Nephron (organoid): ENCODE measurements at regions not wholly inside any gene's neighbourhood (a gene's known extent, or its start where the extent isn't known, plus 50 kb on each side); places are given as distances from the start of the nearest gene placed in this dataset.
"Not testable (repeated sequence)": the region's sequence is repeated elsewhere in the genome, so short reads cannot be mapped to it uniquely, and the experiment has no call there.

Source experiments
- H3K27ac Mint-ChIP-seq, 3 experiments: 2 replicates each; pipeline ENCODE4 v1.8.0; 2020; ENCODE audit warnings: mixed read lengths in 3 of 3, mild to moderate bottlenecking in 2 of 3, moderate library complexity in 1 of 3
- H3K27me3 Mint-ChIP-seq: 2 replicates; pipeline ENCODE4 v1.8.0; 2021; ENCODE audit warnings: low read depth, mild to moderate bottlenecking, moderate library complexity, mixed read lengths
- H3K36me3 Mint-ChIP-seq: 2 replicates; pipeline ENCODE4 v1.8.0; 2020; ENCODE audit warnings: low read depth, mixed read lengths
- H3K4me1 Mint-ChIP-seq: 2 replicates; pipeline ENCODE4 v1.8.0; 2020; ENCODE audit warnings: mixed read lengths
- H3K4me3 Mint-ChIP-seq, 3 experiments: 2 replicates each; pipeline ENCODE4 v1.8.0; 2020; ENCODE audit warnings: mild to moderate bottlenecking in 3 of 3, mixed read lengths in 3 of 3, moderate library complexity in 2 of 3
- H3K9me3 Mint-ChIP-seq: 2 replicates; pipeline ENCODE4 v1.8.0; 2020; ENCODE audit warnings: mixed read lengths
- TF ChIP-seq, protein P1 (sequence below), 3 experiments: fragments of 200-600 bp; sonication (generic); IDR thresholded peaks; one replicate each; pipeline ENCODE4 v1.5.0; 2021; ENCODE audit warnings: antibody characterized with exemption in 3 of 3; ENCODE audit not compliant: unreplicated experiment in 3 of 3

DNA sequence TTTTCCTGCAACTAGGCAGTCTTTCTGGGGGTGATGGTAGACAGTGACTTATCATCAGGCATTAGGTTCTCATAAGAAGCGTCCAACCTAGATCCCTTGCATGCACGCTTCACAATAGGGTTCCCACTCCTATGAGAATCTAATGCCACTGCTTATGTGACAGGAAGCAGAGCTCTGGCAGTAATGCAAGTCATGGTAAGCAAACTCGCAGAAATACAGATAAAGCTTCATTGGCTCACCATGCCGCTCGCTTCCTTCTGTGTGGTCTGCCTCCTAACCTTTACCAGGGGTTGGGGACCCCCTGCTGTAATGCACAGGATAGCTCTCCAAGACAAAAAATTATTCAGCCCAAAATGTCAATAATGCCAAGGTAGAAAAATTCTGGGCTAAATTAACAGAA is 864.2 kb downstream of the TRHDE start:
- TF ChIP-seq, protein P1, sequence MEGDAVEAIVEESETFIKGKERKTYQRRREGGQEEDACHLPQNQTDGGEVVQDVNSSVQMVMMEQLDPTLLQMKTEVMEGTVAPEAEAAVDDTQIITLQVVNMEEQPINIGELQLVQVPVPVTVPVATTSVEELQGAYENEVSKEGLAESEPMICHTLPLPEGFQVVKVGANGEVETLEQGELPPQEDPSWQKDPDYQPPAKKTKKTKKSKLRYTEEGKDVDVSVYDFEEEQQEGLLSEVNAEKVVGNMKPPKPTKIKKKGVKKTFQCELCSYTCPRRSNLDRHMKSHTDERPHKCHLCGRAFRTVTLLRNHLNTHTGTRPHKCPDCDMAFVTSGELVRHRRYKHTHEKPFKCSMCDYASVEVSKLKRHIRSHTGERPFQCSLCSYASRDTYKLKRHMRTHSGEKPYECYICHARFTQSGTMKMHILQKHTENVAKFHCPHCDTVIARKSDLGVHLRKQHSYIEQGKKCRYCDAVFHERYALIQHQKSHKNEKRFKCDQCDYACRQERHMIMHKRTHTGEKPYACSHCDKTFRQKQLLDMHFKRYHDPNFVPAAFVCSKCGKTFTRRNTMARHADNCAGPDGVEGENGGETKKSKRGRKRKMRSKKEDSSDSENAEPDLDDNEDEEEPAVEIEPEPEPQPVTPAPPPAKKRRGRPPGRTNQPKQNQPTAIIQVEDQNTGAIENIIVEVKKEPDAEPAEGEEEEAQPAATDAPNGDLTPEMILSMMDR (IDR thresholded peaks at IDR 0.05; ENCODE audit: unreplicated experiment in 3 of 3): no peak
- Mint-ChIP-seq H3K27me3 (no peaks in the 10 kb centered on the region), H3K9me3 (no peaks in the 10 kb centered on the region), H3K4me1 (no peaks in the 10 kb centered on the region), H3K4me3 (no peak overlapping the region), H3K27ac (no peak overlapping the region), H3K36me3 (no peaks in the 10 kb centered on the region)

- H3K36me3 Mint-ChIP-seq, H3K27ac Mint-ChIP-seq, H3K9me3 Mint-ChIP-seq, H3K27me3 Mint-ChIP-seq, H3K4me3 Mint-ChIP-seq, H3K4me1 Mint-ChIP-seq: not testable (repeated sequence)
Measured at GRCh38 chr12:73139642-73140041, 867.5 kb downstream of the TRHDE start.

DNA sequence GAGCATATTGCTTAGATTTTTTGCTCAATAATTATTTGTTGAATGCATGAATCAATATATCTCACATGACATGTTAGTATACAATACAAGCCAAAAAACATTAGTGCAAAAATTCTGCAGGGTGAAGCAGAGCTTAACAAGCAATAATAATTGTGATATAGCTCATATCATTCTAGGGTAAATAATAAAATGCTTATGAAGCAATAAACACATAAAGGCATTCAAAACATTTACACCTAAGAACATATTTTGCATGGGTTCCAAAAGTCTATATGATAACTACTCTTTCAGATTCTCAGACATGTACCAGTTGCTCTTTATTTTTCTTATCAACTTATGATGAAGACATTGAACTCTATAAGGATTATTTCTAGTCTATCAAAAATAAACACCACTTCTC is 886.2 kb downstream of the TRHDE start:
- H3K4me3 Mint-ChIP-seq: no peak overlapping the region
- H3K9me3 Mint-ChIP-seq: peaks cover 5% of the 10 kb centered on the region
- H3K27me3 Mint-ChIP-seq: no peaks in the 10 kb centered on the region
- H3K36me3 Mint-ChIP-seq: no peaks in the 10 kb centered on the region
- TF ChIP-seq, protein P1 (IDR thresholded peaks at IDR 0.05; ENCODE audit: unreplicated experiment in 3 of 3): no peak
- H3K4me1 Mint-ChIP-seq: no peaks in the 10 kb centered on the region
- no peak overlapping the region for H3K27ac Mint-ChIP-seq

DNA sequence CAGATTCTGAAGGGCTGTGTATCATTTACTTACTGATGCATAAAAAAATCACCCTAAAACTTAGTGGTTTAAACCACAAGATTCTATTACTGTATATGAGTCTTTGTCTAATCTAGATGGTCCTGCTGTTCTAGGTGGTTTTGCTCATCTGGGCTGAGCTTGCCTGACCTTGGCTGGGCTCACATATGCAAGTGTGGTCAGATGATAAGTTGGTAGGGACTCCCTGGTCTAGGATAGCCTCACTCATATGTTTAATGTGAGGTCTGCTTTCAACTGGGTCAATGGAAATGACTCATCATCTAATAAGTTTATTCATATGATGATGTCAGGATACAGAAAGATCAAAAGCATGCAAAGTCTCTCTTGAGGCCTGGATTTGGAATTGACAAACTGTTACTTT is 887.8 kb downstream of the TRHDE start:
- H3K36me3 Mint-ChIP-seq: no peaks in the 10 kb centered on the region
- H3K4me3 Mint-ChIP-seq: no peak overlapping the region
- no peaks in the 10 kb centered on the region for H3K27me3 Mint-ChIP-seq
- H3K4me1 Mint-ChIP-seq: no peaks in the 10 kb centered on the region
- H3K27ac Mint-ChIP-seq: no peak overlapping the region
- peaks cover 3% of the 10 kb centered on the region for H3K9me3 Mint-ChIP-seq
- TF ChIP-seq, protein P1 (IDR thresholded peaks at IDR 0.05; ENCODE audit: unreplicated experiment in 3 of 3): no peak

- Mint-ChIP-seq H3K27me3 (no peaks in the 10 kb centered on the region), H3K4me1 (no peaks in the 10 kb centered on the region), H3K9me3 (peaks cover 3% of the 10 kb centered on the region), H3K4me3 (no peak overlapping the region), H3K27ac (no peak overlapping the region), H3K36me3 (no peaks in the 10 kb centered on the region)
- TF ChIP-seq, protein P1 (IDR thresholded peaks at IDR 0.05; ENCODE audit: unreplicated experiment in 3 of 3): no peak
Measured at GRCh38 chr12:73161970-73162369, 889.8 kb downstream of the TRHDE start.

DNA sequence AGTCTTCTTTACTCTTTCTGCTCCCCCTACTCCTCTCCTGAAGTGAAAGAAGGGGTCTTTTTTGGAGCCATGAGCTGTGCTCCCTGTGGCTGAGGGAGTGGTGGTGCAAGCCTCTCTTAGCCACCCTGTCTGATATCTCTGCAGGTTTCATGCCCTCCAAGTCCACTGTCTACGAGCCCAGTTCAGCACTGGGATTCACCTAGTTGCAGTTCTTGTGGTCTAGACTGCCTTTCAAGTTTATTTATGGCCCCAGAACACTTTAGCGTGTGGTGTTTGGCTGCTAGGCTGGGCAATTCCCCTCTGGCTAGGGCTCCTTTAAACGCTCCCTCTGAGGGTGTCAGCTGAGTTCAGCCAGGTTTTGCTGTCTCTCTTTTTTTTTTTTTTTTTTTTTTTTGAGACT is 908.6 kb downstream of the TRHDE start:
- no peaks in the 10 kb centered on the region for H3K36me3 Mint-ChIP-seq
- H3K4me1 Mint-ChIP-seq: no peaks in the 10 kb centered on the region
- TF ChIP-seq, protein P1 (IDR thresholded peaks at IDR 0.05; ENCODE audit: unreplicated experiment in 3 of 3): no peak
- H3K9me3 Mint-ChIP-seq: peaks cover 22% of the 10 kb centered on the region
- no peak overlapping the region for H3K4me3 Mint-ChIP-seq
- no peaks in the 10 kb centered on the region for H3K27me3 Mint-ChIP-seq
- no peak overlapping the region for H3K27ac Mint-ChIP-seq
